MM.1S (cell line): ENCODE measurements at regions not wholly inside any gene's neighbourhood (a gene's known extent, or its start where the extent isn't known, plus 50 kb on each side); places are given as distances from the start of the nearest gene placed in this dataset.

Experiments used
- EZH2 ChIP-seq: fragments of 300-600 bp; sonication (generic); optimal IDR thresholded peaks from 2 replicates; pipeline ENCODE3; 2017; ENCODE audit warnings: low read depth, mild to moderate bottlenecking, antibody characterized with exemption, low read length, mixed read lengths
- EZH2phosphoT487 ChIP-seq: fragments of 300-600 bp; sonication (generic); IDR thresholded peaks from 2 replicates; pipeline ENCODE4 v1.6.1; 2018; ENCODE audit warnings: antibody characterized with exemption, low read length
- TF ChIP-seq, protein P1 (sequence below): fragments of 300-600 bp; sonication (generic); IDR thresholded peaks from 2 replicates; pipeline ENCODE4 v1.5.1; 2016; ENCODE audit warnings: antibody characterized with exemption, low read length, mixed read lengths

DNA sequence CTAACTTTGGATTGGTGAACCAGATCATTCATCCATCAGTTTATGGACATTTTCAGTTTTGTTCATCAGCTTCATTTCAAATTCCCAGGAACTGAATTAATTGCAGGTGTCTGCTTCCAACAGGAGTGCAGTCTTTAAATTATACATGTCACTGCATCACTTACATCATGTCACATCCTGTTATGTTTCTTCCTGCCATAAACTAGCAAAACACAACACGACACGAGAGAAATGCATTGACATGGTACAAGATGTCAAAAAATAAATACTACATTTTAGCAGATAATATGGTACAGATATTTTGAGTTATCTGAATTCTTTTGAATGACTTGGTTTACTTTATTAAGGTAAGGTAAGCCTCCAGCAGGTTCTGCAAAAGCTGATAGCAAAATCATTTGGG, 415.5 kb downstream of the NR2F1-AS1 start:
- TF ChIP-seq, protein P1, sequence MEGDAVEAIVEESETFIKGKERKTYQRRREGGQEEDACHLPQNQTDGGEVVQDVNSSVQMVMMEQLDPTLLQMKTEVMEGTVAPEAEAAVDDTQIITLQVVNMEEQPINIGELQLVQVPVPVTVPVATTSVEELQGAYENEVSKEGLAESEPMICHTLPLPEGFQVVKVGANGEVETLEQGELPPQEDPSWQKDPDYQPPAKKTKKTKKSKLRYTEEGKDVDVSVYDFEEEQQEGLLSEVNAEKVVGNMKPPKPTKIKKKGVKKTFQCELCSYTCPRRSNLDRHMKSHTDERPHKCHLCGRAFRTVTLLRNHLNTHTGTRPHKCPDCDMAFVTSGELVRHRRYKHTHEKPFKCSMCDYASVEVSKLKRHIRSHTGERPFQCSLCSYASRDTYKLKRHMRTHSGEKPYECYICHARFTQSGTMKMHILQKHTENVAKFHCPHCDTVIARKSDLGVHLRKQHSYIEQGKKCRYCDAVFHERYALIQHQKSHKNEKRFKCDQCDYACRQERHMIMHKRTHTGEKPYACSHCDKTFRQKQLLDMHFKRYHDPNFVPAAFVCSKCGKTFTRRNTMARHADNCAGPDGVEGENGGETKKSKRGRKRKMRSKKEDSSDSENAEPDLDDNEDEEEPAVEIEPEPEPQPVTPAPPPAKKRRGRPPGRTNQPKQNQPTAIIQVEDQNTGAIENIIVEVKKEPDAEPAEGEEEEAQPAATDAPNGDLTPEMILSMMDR, result no peak
- TF ChIP-seq EZH2, result no peak
- TF ChIP-seq EZH2phosphoT487, result no peak
